HFFc6 (cell line): ENCODE measurements at regions not wholly inside any gene's neighbourhood (a gene's known extent, or its start where the extent isn't known, plus 50 kb on each side); places are given as distances from the start of the nearest gene placed in this dataset.

Source experiments
- DNase-seq: peaks from one replicate; pipeline ENCODE4 v3.0.0-alpha.2; 2018
- H3K27ac Mint-ChIP-seq: 2 replicates; pipeline ENCODE4 v1.8.0; 2020; ENCODE audit warnings: mild to moderate bottlenecking, mixed read lengths
- H3K27me3 Mint-ChIP-seq: 2 replicates; pipeline ENCODE4 v1.8.0; 2021; ENCODE audit warnings: mild to moderate bottlenecking, moderate library complexity, mixed read lengths; ENCODE audit not compliant: insufficient read depth
- H3K36me3 Mint-ChIP-seq: 2 replicates; pipeline ENCODE4 v1.8.0; 2021; ENCODE audit warnings: low read depth, mixed read lengths
- H3K4me1 Mint-ChIP-seq: 2 replicates; pipeline ENCODE4 v1.8.0; 2020; ENCODE audit warnings: low read depth, mixed read lengths
- H3K4me3 Mint-ChIP-seq: 2 replicates; pipeline ENCODE4 v1.8.0; 2020; ENCODE audit warnings: mild to moderate bottlenecking, moderate library complexity, mixed read lengths
- H3K9me3 Mint-ChIP-seq: 2 replicates; pipeline ENCODE4 v1.8.0; 2020; ENCODE audit warnings: mild to moderate bottlenecking, mixed read lengths
- TF ChIP-seq, protein P1 (sequence below): fragments of 200-600 bp; sonication (generic); IDR thresholded peaks from 2 replicates; pipeline ENCODE4 v1.5.0; 2021; ENCODE audit warnings: antibody characterized with exemption, mild to moderate bottlenecking

DNA sequence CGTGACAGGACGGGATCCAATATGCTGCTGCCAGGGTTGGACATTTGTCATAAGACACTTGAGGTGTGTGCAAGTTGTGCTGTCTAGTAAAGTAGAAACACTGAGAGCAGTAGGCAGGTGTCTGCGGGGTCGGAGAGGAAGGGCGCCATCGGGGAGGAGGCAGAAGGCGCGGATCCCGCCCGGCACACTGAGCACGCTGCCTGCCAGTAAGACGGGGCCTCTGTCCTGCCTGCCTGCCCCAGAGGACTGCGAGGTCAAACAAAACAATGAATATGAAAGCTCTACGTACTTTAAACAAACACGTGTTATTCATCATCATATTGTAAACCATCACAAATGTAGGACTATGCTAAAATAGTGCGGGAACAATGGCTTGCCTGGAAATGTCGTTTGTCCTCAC is 349.3 kb upstream of the SALL3 start:
- TF ChIP-seq, protein P1, sequence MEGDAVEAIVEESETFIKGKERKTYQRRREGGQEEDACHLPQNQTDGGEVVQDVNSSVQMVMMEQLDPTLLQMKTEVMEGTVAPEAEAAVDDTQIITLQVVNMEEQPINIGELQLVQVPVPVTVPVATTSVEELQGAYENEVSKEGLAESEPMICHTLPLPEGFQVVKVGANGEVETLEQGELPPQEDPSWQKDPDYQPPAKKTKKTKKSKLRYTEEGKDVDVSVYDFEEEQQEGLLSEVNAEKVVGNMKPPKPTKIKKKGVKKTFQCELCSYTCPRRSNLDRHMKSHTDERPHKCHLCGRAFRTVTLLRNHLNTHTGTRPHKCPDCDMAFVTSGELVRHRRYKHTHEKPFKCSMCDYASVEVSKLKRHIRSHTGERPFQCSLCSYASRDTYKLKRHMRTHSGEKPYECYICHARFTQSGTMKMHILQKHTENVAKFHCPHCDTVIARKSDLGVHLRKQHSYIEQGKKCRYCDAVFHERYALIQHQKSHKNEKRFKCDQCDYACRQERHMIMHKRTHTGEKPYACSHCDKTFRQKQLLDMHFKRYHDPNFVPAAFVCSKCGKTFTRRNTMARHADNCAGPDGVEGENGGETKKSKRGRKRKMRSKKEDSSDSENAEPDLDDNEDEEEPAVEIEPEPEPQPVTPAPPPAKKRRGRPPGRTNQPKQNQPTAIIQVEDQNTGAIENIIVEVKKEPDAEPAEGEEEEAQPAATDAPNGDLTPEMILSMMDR: no peak
- H3K4me3 Mint-ChIP-seq: no peak overlapping the region
- peaks cover 7% of the 10 kb centered on the region; the same call in 1 of the 2 replicates for H3K36me3 Mint-ChIP-seq
- H3K4me1 Mint-ChIP-seq: no peaks in the 10 kb centered on the region
- no peak for DNase-seq
- peaks cover 54% of the 10 kb centered on the region for H3K9me3 Mint-ChIP-seq
- no peaks in the 10 kb centered on the region for H3K27me3 Mint-ChIP-seq
- no peak overlapping the region for H3K27ac Mint-ChIP-seq

DNA sequence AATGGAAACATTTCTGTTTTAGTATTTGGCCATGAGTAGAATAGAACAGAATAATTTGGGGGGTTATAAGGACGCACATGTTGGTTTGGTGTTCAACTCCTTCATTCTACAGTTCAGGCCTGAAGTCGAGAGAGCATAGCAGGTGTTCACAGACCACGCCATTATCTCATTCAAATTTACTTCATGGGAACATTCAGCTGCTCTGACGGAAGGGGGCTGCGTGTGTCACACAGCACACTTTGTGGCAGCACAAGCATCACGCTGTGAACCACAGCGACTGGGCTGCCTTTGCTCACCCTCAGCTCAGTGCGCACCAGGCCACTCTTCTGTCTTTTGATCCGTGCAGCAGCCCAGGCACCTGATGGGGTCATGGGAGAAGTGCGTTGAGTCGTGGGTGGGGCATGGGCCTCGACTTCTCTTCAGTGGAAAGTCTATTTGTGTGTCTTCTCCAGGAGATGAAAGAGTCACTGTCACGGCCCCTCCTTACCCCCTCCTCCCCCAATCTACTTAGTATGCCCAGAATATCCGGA is 348.6 kb upstream of the SALL3 start:
- Mint-ChIP-seq H3K27ac (no peak overlapping the region), H3K27me3 (no peaks in the 10 kb centered on the region), H3K9me3 (peaks cover 61% of the 10 kb centered on the region), H3K4me3 (no peak overlapping the region), H3K36me3 (peaks cover 12% of the 10 kb centered on the region), H3K4me1 (no peaks in the 10 kb centered on the region)
- no peak for DNase-seq
- TF ChIP-seq, protein P1: no peak

DNA sequence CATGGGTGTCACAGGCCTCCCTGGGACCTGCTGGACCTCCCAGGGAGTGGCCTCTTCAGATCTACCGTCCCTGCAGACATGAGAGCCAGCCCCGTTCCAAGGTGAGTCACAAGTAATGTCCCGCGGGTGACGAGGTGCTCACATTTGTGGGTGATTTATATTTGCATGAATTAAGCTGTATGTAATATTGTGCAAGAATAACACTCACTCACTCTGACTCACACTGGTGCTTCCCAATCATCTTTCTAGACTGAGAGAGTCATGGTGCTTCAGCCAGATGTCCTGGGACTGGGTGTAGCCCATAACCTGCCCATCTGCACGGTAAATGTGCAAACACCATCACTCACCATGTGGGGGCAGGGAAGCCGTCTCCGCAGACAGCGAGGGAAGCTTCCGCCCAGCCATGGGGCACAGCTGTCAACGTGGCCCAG is 347.5 kb upstream of the SALL3 start:
- no peaks in the 10 kb centered on the region for H3K4me1 Mint-ChIP-seq
- H3K36me3 Mint-ChIP-seq: peaks cover 20% of the 10 kb centered on the region
- peaks cover 68% of the 10 kb centered on the region for H3K9me3 Mint-ChIP-seq
- H3K27ac Mint-ChIP-seq: no peak overlapping the region
- no peaks in the 10 kb centered on the region for H3K27me3 Mint-ChIP-seq
- no peak overlapping the region for H3K4me3 Mint-ChIP-seq
- peak; percentile 1 for DNase-seq
- TF ChIP-seq, protein P1: no peak

DNA sequence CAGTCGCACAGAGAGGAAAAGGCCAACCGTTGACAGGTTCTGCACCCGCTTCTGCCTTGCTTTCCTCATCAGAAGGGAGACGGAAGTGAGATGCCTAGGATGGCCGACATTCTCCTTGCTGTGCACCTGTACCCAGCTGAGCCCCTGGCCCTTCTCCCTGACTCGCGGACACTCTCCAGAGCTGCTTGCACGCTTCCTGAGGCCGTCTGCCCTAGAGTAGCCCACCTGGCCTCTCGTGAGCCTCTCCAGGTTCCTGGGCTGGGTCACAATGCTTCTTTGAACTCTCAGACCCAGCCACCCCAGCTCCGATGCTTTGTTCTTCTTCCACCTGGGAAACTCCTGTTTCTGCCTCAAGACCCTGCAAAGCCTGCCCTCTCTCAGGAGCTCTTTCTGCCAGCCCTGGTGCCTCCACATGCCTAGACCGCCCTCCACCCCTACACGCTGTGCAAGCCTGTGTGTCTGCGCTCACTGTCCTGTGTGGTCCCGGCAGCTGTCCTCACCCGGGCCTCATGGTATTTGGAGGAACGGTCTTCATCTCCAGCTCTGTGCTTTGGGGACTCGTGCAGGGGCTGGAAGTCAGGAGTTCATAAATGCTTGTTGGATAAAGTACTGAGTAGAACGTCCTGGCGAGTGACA is 345.4 kb upstream of the SALL3 start:
- no peak for DNase-seq
- Mint-ChIP-seq H3K27ac (no peak overlapping the region), H3K4me3 (no peak overlapping the region), H3K36me3 (peaks cover 13% of the 10 kb centered on the region), H3K9me3 (peaks cover 71% of the 10 kb centered on the region), H3K27me3 (no peaks in the 10 kb centered on the region), H3K4me1 (no peaks in the 10 kb centered on the region)
- TF ChIP-seq, protein P1: no peak

DNA sequence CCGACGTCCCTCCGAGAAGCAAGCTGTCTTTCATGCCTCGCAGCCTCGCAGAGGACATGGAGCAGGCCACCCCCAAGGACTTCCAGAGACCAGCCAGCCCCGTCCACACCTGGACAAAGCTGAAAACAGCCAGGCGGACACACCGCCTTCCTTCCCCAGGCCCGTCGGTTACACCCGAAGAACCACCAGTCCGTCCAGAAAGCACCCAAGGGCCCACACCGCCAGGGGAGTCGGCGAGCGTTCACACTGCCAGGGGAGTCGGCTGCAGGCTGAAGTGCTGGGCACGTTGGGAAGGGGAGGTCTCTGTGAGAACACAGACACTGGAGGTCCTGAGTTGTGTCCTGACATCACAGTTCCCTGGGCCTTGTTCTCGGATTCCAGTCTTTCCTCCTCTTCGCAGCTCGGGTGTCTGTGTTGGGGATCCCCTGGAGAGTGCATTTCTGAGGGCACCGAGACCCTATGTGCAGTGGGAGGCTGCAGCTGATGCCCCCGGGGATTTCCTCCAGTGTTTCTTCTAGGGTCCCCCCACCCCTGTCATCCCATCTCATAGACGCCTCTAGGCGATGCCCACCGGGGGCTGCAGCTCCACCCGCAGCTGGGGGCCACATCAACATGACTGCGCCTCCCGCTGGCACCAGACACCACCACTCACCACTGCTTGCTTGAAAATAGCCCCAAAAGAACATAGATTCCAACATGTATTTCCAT is 344.4 kb upstream of the SALL3 start:
- Mint-ChIP-seq H3K36me3 (peaks cover 13% of the 10 kb centered on the region), H3K4me3 (no peak overlapping the region), H3K27ac (no peak overlapping the region), H3K27me3 (no peaks in the 10 kb centered on the region), H3K4me1 (no peaks in the 10 kb centered on the region), H3K9me3 (peaks cover 69% of the 10 kb centered on the region)
- no peak for DNase-seq
- TF ChIP-seq, protein P1: no peak
